ENCODE measurements at regions not wholly inside any gene's neighbourhood (a gene's known extent, or its start where the extent isn't known, plus 50 kb on each side); places are given as distances from the start of the nearest gene placed in this dataset.

GRCh38 chr13:66180836-66181235 is 1049.3 kb downstream of the PCDH9 start:
- TF ChIP-seq, protein P1, sequence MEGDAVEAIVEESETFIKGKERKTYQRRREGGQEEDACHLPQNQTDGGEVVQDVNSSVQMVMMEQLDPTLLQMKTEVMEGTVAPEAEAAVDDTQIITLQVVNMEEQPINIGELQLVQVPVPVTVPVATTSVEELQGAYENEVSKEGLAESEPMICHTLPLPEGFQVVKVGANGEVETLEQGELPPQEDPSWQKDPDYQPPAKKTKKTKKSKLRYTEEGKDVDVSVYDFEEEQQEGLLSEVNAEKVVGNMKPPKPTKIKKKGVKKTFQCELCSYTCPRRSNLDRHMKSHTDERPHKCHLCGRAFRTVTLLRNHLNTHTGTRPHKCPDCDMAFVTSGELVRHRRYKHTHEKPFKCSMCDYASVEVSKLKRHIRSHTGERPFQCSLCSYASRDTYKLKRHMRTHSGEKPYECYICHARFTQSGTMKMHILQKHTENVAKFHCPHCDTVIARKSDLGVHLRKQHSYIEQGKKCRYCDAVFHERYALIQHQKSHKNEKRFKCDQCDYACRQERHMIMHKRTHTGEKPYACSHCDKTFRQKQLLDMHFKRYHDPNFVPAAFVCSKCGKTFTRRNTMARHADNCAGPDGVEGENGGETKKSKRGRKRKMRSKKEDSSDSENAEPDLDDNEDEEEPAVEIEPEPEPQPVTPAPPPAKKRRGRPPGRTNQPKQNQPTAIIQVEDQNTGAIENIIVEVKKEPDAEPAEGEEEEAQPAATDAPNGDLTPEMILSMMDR (IDR thresholded peaks at IDR 0.05): no peak
- TF ChIP-seq EP300 (IDR thresholded peaks at IDR 0.05): no peak

Data from suprapubic skin (tissue), 3 donors.